Sigmoid colon (tissue), 6 donors: ENCODE measurements at regions not wholly inside any gene's neighbourhood (a gene's known extent, or its start where the extent isn't known, plus 50 kb on each side); places are given as distances from the start of the nearest gene placed in this dataset.

Experiments
- DNase-seq: peaks from one replicate; pipeline ENCODE4 v3.0.0-alpha.2; 2019
- H3K27ac ChIP-seq, 4 donors: fragments of 200-600 bp; sonication (generic); one replicate each; pipeline ENCODE4 v1.5.1; 2016 to 2019; ENCODE audit warnings: mild to moderate bottlenecking in 1 of 4
- H3K27me3 ChIP-seq, 3 donors: fragments of 200-600 bp; sonication (generic); one replicate each; pipeline ENCODE4 v1.5.1; 2019; ENCODE audit warnings: mild to moderate bottlenecking in 1 of 3
- H3K36me3 ChIP-seq, 4 donors: fragments of 200-600 bp; sonication (generic); one replicate each; pipeline ENCODE4 v1.5.1; 2016 to 2019
- H3K4me1 ChIP-seq, 4 donors: fragments of 200-600 bp; sonication (generic); one replicate each; pipeline ENCODE4 v1.5.1; 2017 to 2019
- H3K4me3 ChIP-seq, 4 donors: fragments of 200-600 bp; sonication (generic); one replicate each; pipeline ENCODE4 v1.5.1; 2017 to 2019; ENCODE audit warnings: mild to moderate bottlenecking in 2 of 4, moderate library complexity in 1 of 4
- H3K9me3 ChIP-seq, 4 donors: fragments of 200-600 bp in 3 of 4; sonication (generic) in 3 of 4; one replicate each; pipeline versions ENCODE4 v1.5.1 to v1.6.1; 2013 to 2019
- CTCF ChIP-seq, 4 experiments: fragments of 450-650 bp in 3 of 4; fragments of 200-600 bp in 1 of 4; IDR thresholded peaks; one replicate each; pipeline ENCODE4 v1.5.1; 2016 to 2019; ENCODE audit warnings: antibody characterized with exemption in 4 of 4, mild to moderate bottlenecking in 3 of 4, moderate library complexity in 2 of 4
- EP300 ChIP-seq, 4 donors: sonication (generic); formaldehyde crosslinking; IDR thresholded peaks; one replicate each; pipeline ENCODE4 v1.6.1; 2017; ENCODE audit warnings: antibody characterized with exemption in 4 of 4
- POLR2A ChIP-seq, 2 donors: fragments of 450-650 bp; IDR thresholded peaks; one replicate each; pipeline ENCODE4 v1.6.1; 2016; ENCODE audit warnings: antibody characterized with exemption in 2 of 2, mild to moderate bottlenecking in 2 of 2, moderate library complexity in 2 of 2
- POLR2AphosphoS5 ChIP-seq, 4 donors: sonication (generic); formaldehyde crosslinking; IDR thresholded peaks; one replicate each; pipeline ENCODE4 v1.6.1; 2017; ENCODE audit warnings: antibody characterized with exemption in 4 of 4
- WGBS, 2 donors: extraction: QIAGEN DNeasy Blood & Tissue Kit; methylation state at CpG; one replicate each; pipeline ENCODE4 v1.1.7; 2013; 5-methylcytosine and 5-hydroxymethylcytosine counted together
- intact Hi-C: fragments of 100-400 bp; cut with DNase I; formaldehyde crosslinking; loops from one replicate; pipeline ENCODE4 v1.15.1; 2023
- donor health status: healthy with polysubstance abuse.
- donor health status: healthy.

- Histone ChIP-seq H3K4me3 (no peak overlapping the region), H3K9me3 (no peaks in the 10 kb centered on the region), H3K27ac (no peak overlapping the region), H3K4me1 (peaks cover 0 to 29% (median 1%) of the 10 kb centered on the region in 4 donors), H3K27me3 (peaks cover 0 to 8% (median 0%) of the 10 kb centered on the region in 3 donors), H3K36me3 (no peaks in the 10 kb centered on the region)
- intact Hi-C loops: loop anchor here (5.0 to 10.0 kb wide), 2 partner anchors 287 to 424 kb away; no protein-coding TSS in a partner anchor
- WGBS, 2 donors: 80 to 85% methylated on average over 7 of the region's 7 CpGs
- TF ChIP-seq EP300 (IDR thresholded peaks at IDR 0.05) (no peak), POLR2A (IDR thresholded peaks at IDR 0.05) (no peak), POLR2AphosphoS5 (IDR thresholded peaks at IDR 0.05) (no peak), CTCF (IDR thresholded peaks at IDR 0.05) (no peak)
- no peak for DNase-seq
Measured at GRCh38 chr12:125688223-125688622, 623.0 kb downstream of the AACS start.

- intact Hi-C loops: loop anchor here (5.0 to 10.0 kb wide), 2 partner anchors 286 to 423 kb away; no protein-coding TSS in a partner anchor
- no peak overlapping the region for H3K27ac ChIP-seq
- DNase-seq: no peak
- WGBS, 2 donors: 94 to 96% methylated on average over 5 of the region's 5 CpGs
- TF ChIP-seq CTCF (IDR thresholded peaks at IDR 0.05): no peak
- peaks cover 0 to 26% (median 1%) of the 10 kb centered on the region in 4 donors for H3K4me1 ChIP-seq
- no peaks in the 10 kb centered on the region for H3K36me3 ChIP-seq
- no peaks in the 10 kb centered on the region for H3K9me3 ChIP-seq
- H3K27me3 ChIP-seq: peaks cover 0 to under 1% (median 0%) of the 10 kb centered on the region in 3 donors
- no peak overlapping the region for H3K4me3 ChIP-seq
Measured at GRCh38 chr12:125688881-125689280, 623.6 kb downstream of the AACS start.

GRCh38 chr12:125689576-125690410, 624.6 kb downstream of the AACS start:
- Histone ChIP-seq H3K27me3 (no peaks in the 10 kb centered on the region), H3K9me3 (no peaks in the 10 kb centered on the region), H3K36me3 (no peaks in the 10 kb centered on the region), H3K27ac (no peak overlapping the region), H3K4me1 (peaks cover 0 to 17% (median 1%) of the 10 kb centered on the region in 4 donors), H3K4me3 (no peak overlapping the region)
- intact Hi-C loops: loop anchor here (5.0 to 10.0 kb wide), 2 partner anchors 285 to 423 kb away; no protein-coding TSS in a partner anchor
- no peak for DNase-seq
- WGBS, 2 donors: 67 to 71% methylated on average over 18 of the region's 18 CpGs
- TF ChIP-seq CTCF (IDR thresholded peaks at IDR 0.05) (no peak), POLR2AphosphoS5 (IDR thresholded peaks at IDR 0.05) (no peak), EP300 (IDR thresholded peaks at IDR 0.05) (no peak), POLR2A (IDR thresholded peaks at IDR 0.05) (no peak)

GRCh38 chr12:125690841-125691240, 625.6 kb downstream of the AACS start:
- Histone ChIP-seq H3K36me3 (no peaks in the 10 kb centered on the region), H3K4me3 (no peak overlapping the region), H3K9me3 (no peaks in the 10 kb centered on the region), H3K4me1 (peaks cover 0 to 9% (median 0%) of the 10 kb centered on the region in 4 donors), H3K27ac (no peak overlapping the region), H3K27me3 (no peaks in the 10 kb centered on the region)
- TF ChIP-seq CTCF (IDR thresholded peaks at IDR 0.05): no peak
- TF ChIP-seq POLR2AphosphoS5 (IDR thresholded peaks at IDR 0.05): no peak
- TF ChIP-seq POLR2A (IDR thresholded peaks at IDR 0.05): no peak
- TF ChIP-seq EP300 (IDR thresholded peaks at IDR 0.05): no peak
- 78 to 82% methylated on average over 9 of the region's 9 CpGs for WGBS, 2 donors
- DNase-seq: no peak
- intact Hi-C loops: no loop called here
